MCF 10A (cell line): ENCODE measurements at regions not wholly inside any gene's neighbourhood (a gene's known extent, or its start where the extent isn't known, plus 50 kb on each side); places are given as distances from the start of the nearest gene placed in this dataset.

Experiments used
- BruUV-seq: library from RNA; stranded (reverse); fragments of 400-500 nt; replicated peaks from 2 replicates; lab custom pipeline; 2021; lab: Mats Ljungman, UMichigan
- CTCF ChIA-PET: fragments of 300-600 bp; sonication (Branson Sonifier 250); formaldehyde crosslinking; extraction: SDS; loops from one replicate; lab custom pipeline; 2021; ENCODE audit warnings: antibody characterized with exemption, inconsistent platforms; lab: Yijun Ruan, JAX
- POLR2A ChIA-PET: fragments of 300-600, 350-650 bp; sonication (Branson Sonifier 250); formaldehyde crosslinking; extraction: SDS; loops from one replicate; lab custom pipeline; 2020; ENCODE audit warnings: antibody characterized with exemption, inconsistent platforms; lab: Yijun Ruan, JAX
- DNase-seq: peaks from one replicate; pipeline ENCODE4 v3.0.0-alpha.2; 2018; ENCODE audit not compliant: unreplicated experiment
- H3K27ac Mint-ChIP-seq: one replicate; pipeline ENCODE4 v1.8.0; 2022; ENCODE audit warnings: mild to moderate bottlenecking, low read depth, mixed read lengths; ENCODE audit not compliant: unreplicated experiment
- H3K27me3 Mint-ChIP-seq: one replicate; pipeline ENCODE4 v1.8.0; 2022; ENCODE audit warnings: mixed read lengths; ENCODE audit not compliant: insufficient read depth, unreplicated experiment
- H3K36me3 Mint-ChIP-seq: one replicate; pipeline ENCODE4 v1.8.0; 2022; ENCODE audit warnings: mild to moderate bottlenecking, moderate library complexity, mixed read lengths; ENCODE audit not compliant: insufficient read depth, unreplicated experiment
- H3K4me1 Mint-ChIP-seq: one replicate; pipeline ENCODE4 v1.8.0; 2022; ENCODE audit warnings: mixed read lengths; ENCODE audit not compliant: insufficient read depth, unreplicated experiment
- H3K4me3 Mint-ChIP-seq: one replicate; pipeline ENCODE4 v1.8.0; 2022; ENCODE audit warnings: mild to moderate bottlenecking, moderate library complexity, mixed read lengths; ENCODE audit not compliant: unreplicated experiment
- H3K9me3 Mint-ChIP-seq: one replicate; pipeline ENCODE4 v1.8.0; 2022; ENCODE audit warnings: mixed read lengths; ENCODE audit not compliant: unreplicated experiment
- CTCF ChIP-seq: fragments of 200-600 bp; IDR thresholded peaks from one replicate; pipeline ENCODE4 v1.8.0; 2022; ENCODE audit warnings: antibody characterized with exemption, mild to moderate bottlenecking; ENCODE audit not compliant: unreplicated experiment
- intact Hi-C: fragments of 100-400 bp; cut with micrococcal nuclease; formaldehyde crosslinking; loops from 2 replicates; pipeline ENCODE4 v1.14.1; 2022

GRCh38 chr15:96413657-96414056 is 83.2 kb downstream of the NR2F2 start:
- CTCF ChIA-PET = interaction anchor here (0.7 kb wide), 1 partner anchor 29 kb away, joined by 3 read pairs; no protein-coding TSS in a partner anchor
- intact Hi-C loops = no loop called here
- no peak overlapping the region for H3K27ac Mint-ChIP-seq
- H3K4me1 Mint-ChIP-seq = no peaks in the 10 kb centered on the region
- no peaks in the 10 kb centered on the region for H3K9me3 Mint-ChIP-seq
- H3K27me3 Mint-ChIP-seq = peaks cover 94% of the 10 kb centered on the region
- H3K4me3 Mint-ChIP-seq = no peak overlapping the region
- no TSS peak for BruUV-seq
- H3K36me3 Mint-ChIP-seq = peaks cover 6% of the 10 kb centered on the region
- DNase-seq = no peak
- no peak for TF ChIP-seq CTCF
- POLR2A ChIA-PET = interaction anchor here (1.0 to 1.3 kb wide), 2 partner anchors 9 to 13 kb away, joined by 3 read pairs; no protein-coding TSS in a partner anchor

GRCh38 chr15:96414875-96415274 is 84.4 kb downstream of the NR2F2 start:
- H3K4me3 Mint-ChIP-seq = no peak overlapping the region
- TF ChIP-seq CTCF = no peak
- no peak overlapping the region for H3K27ac Mint-ChIP-seq
- no peaks in the 10 kb centered on the region for H3K9me3 Mint-ChIP-seq
- peaks cover 3% of the 10 kb centered on the region for H3K36me3 Mint-ChIP-seq
- H3K27me3 Mint-ChIP-seq = peaks cover 94% of the 10 kb centered on the region
- ChIA-PET POLR2A (interaction anchor here (0.7 kb wide), 1 partner anchor 573 kb away, joined by 3 read pairs; no protein-coding TSS in a partner anchor), CTCF (no interaction called here)
- no TSS peak for BruUV-seq
- no peaks in the 10 kb centered on the region for H3K4me1 Mint-ChIP-seq
- intact Hi-C loops = no loop called here
- DNase-seq = no peak

DNA sequence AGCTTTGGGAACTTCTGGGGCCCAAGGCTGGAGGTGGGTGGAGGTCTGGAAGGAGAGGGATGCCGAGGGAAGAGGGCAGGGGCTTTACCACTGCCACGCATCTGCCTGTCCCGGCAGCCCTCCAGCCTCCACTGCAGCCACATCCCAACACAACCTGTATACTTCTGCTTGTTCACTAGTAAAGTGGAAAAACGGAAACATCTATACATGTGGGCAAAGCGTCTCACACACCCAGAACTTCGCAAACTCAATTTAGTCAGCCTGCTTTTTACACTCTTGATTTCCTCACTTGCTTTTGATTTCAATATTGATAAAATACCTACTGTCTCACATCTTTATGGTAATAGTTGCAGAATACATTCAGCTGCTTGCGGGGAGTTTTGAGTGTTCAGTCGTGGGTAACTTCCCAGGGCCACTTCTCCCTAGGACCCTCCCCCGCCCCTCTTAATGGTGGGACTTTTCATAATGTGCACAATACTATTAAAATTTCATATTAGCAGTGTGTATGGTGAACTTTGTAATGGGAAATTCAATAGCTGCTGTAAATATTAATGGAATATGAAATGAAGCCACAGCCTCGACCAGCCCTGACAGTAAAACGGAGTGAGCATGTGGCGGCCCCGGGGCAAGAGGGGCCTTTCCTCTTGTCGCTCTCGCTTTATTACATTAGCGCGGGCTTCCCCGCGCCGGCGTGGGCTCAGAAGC is 85.2 kb downstream of the NR2F2 start:
- ChIA-PET CTCF (interaction anchor here (0.6 kb wide), 2 partner anchors 49 to 1340 kb away, joined by 4 to 5 read pairs; no protein-coding TSS in a partner anchor), POLR2A (no interaction called here)
- H3K27ac Mint-ChIP-seq = no peak overlapping the region
- intact Hi-C loops = no loop called here
- no peak for TF ChIP-seq CTCF
- H3K27me3 Mint-ChIP-seq = peaks cover 94% of the 10 kb centered on the region
- no peaks in the 10 kb centered on the region for H3K4me1 Mint-ChIP-seq
- BruUV-seq = no TSS peak
- DNase-seq = no peak
- H3K36me3 Mint-ChIP-seq = no peaks in the 10 kb centered on the region
- H3K9me3 Mint-ChIP-seq = no peaks in the 10 kb centered on the region
- no peak overlapping the region for H3K4me3 Mint-ChIP-seq

GRCh38 chr15:96416218-96416933 is 85.9 kb downstream of the NR2F2 start:
- Mint-ChIP-seq H3K4me1 (no peaks in the 10 kb centered on the region), H3K4me3 (no peak overlapping the region), H3K36me3 (no peaks in the 10 kb centered on the region), H3K9me3 (no peaks in the 10 kb centered on the region), H3K27ac (no peak overlapping the region), H3K27me3 (peaks cover 94% of the 10 kb centered on the region)
- DNase-seq = no peak
- ChIA-PET CTCF (interaction anchor here (0.6 kb wide), 1 partner anchor 1339 kb away, joined by 4 read pairs; no protein-coding TSS in a partner anchor), POLR2A (no interaction called here)
- intact Hi-C loops = no loop called here
- no TSS peak for BruUV-seq
- no peak for TF ChIP-seq CTCF
